Muscle layer of duodenum (tissue), 2 donors: ENCODE measurements at regions not wholly inside any gene's neighbourhood (a gene's known extent, or its start where the extent isn't known, plus 50 kb on each side); places are given as distances from the start of the nearest gene placed in this dataset.

Experiments used
- H3K27ac ChIP-seq: one replicate; pipeline ENCODE4 v1.7.0; 2013; ENCODE audit warnings: mild to moderate bottlenecking, low read length
- H3K27me3 ChIP-seq: one replicate; pipeline ENCODE4 v1.7.0; 2013; ENCODE audit warnings: low read depth, mild to moderate bottlenecking, control low read depth, low read length
- H3K36me3 ChIP-seq, 2 donors: one replicate each; pipeline ENCODE4 v1.7.0; 2013; ENCODE audit warnings: low read length in 2 of 2, control low read depth in 1 of 2, mild to moderate bottlenecking in 1 of 2; ENCODE audit not compliant: insufficient read depth in 2 of 2, control insufficient read depth in 1 of 2
- H3K4me1 ChIP-seq, 2 donors: one replicate each; pipeline ENCODE4 v1.7.0; 2013; ENCODE audit warnings: low read length in 2 of 2, mild to moderate bottlenecking in 2 of 2, control low read depth in 1 of 2, moderate library complexity in 1 of 2; ENCODE audit not compliant: insufficient read depth in 2 of 2, control insufficient read depth in 1 of 2
- H3K4me3 ChIP-seq, 2 donors: one replicate each; pipeline ENCODE4 v1.7.0; 2013; ENCODE audit warnings: low read length in 2 of 2, low read depth in 1 of 2, mild to moderate bottlenecking in 1 of 2
- H3K9me3 ChIP-seq, 2 donors: one replicate each; pipeline ENCODE4 v1.7.0; 2013; ENCODE audit warnings: low read length in 2 of 2, control low read depth in 1 of 2, mild to moderate bottlenecking in 1 of 2; ENCODE audit not compliant: control insufficient read depth in 1 of 2
- donor health status: healthy.

- Histone ChIP-seq H3K27ac (no peak overlapping the region), H3K4me3 (no peak overlapping the region), H3K27me3 (no peaks in the 10 kb centered on the region), H3K36me3 (no peaks in the 10 kb centered on the region), H3K4me1 (no peaks in the 10 kb centered on the region), H3K9me3 (no peaks in the 10 kb centered on the region)
Observed at GRCh38 chr2:221022554-221022953, 549.5 kb downstream of the EPHA4 start.

GRCh38 chr2:221025398-221025797 is 546.7 kb downstream of the EPHA4 start:
- H3K4me1 ChIP-seq = no peaks in the 10 kb centered on the region
- H3K27ac ChIP-seq = no peak overlapping the region

DNA sequence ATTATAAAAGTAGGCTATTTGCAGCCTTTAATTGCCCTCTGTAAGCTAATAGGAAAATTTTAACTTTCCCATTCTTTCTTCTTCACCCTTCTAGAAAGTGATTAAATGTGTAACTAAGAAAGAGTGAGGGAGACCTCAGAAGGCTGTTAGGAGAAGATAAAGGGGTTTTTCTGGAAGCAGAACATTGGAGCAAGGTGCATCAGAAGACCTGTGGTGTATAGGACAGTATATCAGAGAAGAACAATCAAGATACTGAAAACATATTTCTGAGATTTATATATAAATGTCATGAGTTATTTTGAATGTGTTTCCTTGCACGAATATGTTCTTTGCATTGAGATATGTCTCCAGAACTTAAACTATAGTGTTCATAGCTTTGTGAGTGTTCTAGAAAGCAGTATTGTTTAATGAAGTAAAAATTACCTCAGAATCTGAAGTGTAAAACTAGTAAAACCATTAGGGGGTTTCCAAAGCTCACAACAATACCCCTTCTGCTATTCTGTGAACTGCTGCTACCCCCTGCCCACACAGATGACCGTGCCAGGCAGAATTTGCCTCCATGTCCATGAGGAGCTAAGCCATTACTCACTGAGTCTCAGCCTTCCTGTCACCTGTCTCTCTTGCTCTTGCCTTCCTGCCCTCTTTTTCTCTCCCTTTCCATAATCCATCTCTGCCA is 537.9 kb downstream of the EPHA4 start:
- no peak overlapping the region for H3K27ac ChIP-seq

More at GRCh38 chr2:221025398-221025797, 546.7 kb downstream of the EPHA4 start:
- H3K9me3 ChIP-seq = no peaks in the 10 kb centered on the region
- H3K4me3 ChIP-seq = no peak overlapping the region
- H3K27me3 ChIP-seq = no peaks in the 10 kb centered on the region
- H3K36me3 ChIP-seq = no peaks in the 10 kb centered on the region

DNA sequence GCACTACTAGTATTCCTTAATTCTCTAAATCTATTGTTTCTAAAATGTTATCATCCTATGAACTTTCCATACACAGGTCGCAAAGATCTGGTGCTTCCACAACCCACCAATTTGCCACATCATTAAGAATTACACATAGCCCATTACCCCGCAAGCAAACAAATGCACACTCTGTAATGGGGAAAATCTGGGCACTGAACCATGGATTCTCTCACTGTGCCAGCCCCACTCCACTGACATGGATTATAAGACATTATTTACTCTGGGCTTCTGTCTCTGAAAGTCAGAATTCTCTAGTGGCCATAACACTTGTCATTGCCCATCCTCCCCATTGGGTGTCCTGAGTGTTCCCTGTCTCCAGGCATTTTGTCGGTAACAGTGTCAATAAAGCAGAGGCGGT is 537.1 kb downstream of the EPHA4 start:
- H3K27me3 ChIP-seq = no peaks in the 10 kb centered on the region
- H3K9me3 ChIP-seq = no peaks in the 10 kb centered on the region
- no peak overlapping the region for H3K4me3 ChIP-seq
- H3K4me1 ChIP-seq = no peaks in the 10 kb centered on the region
- H3K36me3 ChIP-seq = no peaks in the 10 kb centered on the region
- no peak overlapping the region for H3K27ac ChIP-seq

More for the DNA sequence above, 537.9 kb downstream of the EPHA4 start:
- no peak overlapping the region for H3K4me3 ChIP-seq
- H3K36me3 ChIP-seq = no peaks in the 10 kb centered on the region
- H3K9me3 ChIP-seq = no peaks in the 10 kb centered on the region
- H3K27me3 ChIP-seq = no peaks in the 10 kb centered on the region
- H3K4me1 ChIP-seq = no peaks in the 10 kb centered on the region

- no peak overlapping the region for H3K4me3 ChIP-seq
- H3K9me3 ChIP-seq = no peaks in the 10 kb centered on the region
- H3K4me1 ChIP-seq = no peaks in the 10 kb centered on the region
- H3K36me3 ChIP-seq = no peaks in the 10 kb centered on the region
- no peaks in the 10 kb centered on the region for H3K27me3 ChIP-seq
- H3K27ac ChIP-seq = no peak overlapping the region
Observed at GRCh38 chr2:221042926-221043325, 529.2 kb downstream of the EPHA4 start.

GRCh38 chr2:221044781-221045180 is 527.3 kb downstream of the EPHA4 start:
- H3K4me3 ChIP-seq = no peak overlapping the region
- H3K9me3 ChIP-seq = no peaks in the 10 kb centered on the region
- no peaks in the 10 kb centered on the region for H3K27me3 ChIP-seq
- H3K27ac ChIP-seq = no peak overlapping the region
- H3K4me1 ChIP-seq = no peaks in the 10 kb centered on the region
- H3K36me3 ChIP-seq = no peaks in the 10 kb centered on the region

GRCh38 chr2:221050020-221050795 is 521.9 kb downstream of the EPHA4 start:
- Histone ChIP-seq H3K27ac (no peak overlapping the region), H3K4me3 (no peak overlapping the region)

DNA sequence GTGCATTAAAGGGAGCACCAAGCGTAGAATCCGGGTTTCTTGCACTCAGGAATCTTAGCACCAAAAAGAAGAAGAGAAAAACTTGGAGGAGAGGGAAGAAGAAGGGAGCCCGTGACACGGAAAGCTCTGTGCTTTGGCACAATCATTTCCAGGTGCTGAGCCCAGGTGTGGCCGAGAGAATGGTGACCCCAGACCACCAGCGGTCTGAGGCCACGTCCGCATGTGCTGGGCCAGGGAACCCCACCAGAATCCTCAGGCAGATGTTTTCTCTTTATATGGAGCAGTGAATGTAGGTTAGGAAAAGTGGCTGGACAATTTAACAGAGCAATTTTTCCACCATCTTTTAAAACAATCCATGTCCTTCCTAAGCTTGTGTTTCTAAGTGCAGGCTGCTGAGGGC is 520.9 kb downstream of the EPHA4 start:
- Histone ChIP-seq H3K27me3 (no peaks in the 10 kb centered on the region), H3K27ac (no peak overlapping the region), H3K9me3 (no peaks in the 10 kb centered on the region), H3K36me3 (no peaks in the 10 kb centered on the region), H3K4me3 (no peak overlapping the region), H3K4me1 (no peaks in the 10 kb centered on the region)

More at GRCh38 chr2:221050020-221050795, 521.9 kb downstream of the EPHA4 start:
- Histone ChIP-seq H3K4me1 (no peaks in the 10 kb centered on the region), H3K9me3 (no peaks in the 10 kb centered on the region), H3K36me3 (no peaks in the 10 kb centered on the region), H3K27me3 (no peaks in the 10 kb centered on the region)

GRCh38 chr2:221060376-221060775 is 511.7 kb downstream of the EPHA4 start:
- Histone ChIP-seq H3K36me3 (no peaks in the 10 kb centered on the region), H3K27ac (no peak overlapping the region), H3K27me3 (no peaks in the 10 kb centered on the region), H3K4me3 (no peak overlapping the region), H3K9me3 (no peaks in the 10 kb centered on the region), H3K4me1 (no peaks in the 10 kb centered on the region)

DNA sequence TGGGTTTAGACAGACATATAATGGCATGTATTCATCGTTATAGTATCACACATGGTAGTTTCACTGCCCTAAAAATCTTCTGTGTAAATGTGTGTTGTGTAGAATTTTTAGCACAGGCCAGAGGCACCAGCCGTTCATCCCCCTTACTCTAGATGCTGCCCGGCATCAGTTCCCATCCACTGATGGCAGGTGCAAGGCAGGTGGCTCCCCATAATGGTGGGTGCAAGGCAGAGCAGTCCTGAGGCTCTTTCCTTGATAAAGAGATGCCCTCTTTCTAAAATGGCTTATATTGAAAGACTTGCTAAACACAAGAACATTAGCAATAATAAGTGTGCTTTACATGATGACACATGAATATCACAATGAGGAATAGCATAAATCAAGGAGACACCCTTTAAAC is 508.5 kb downstream of the EPHA4 start:
- no peaks in the 10 kb centered on the region for H3K36me3 ChIP-seq
- H3K4me3 ChIP-seq = no peak overlapping the region
- no peaks in the 10 kb centered on the region for H3K9me3 ChIP-seq
- H3K4me1 ChIP-seq = no peaks in the 10 kb centered on the region
- H3K27ac ChIP-seq = no peak overlapping the region
- H3K27me3 ChIP-seq = no peaks in the 10 kb centered on the region

GRCh38 chr2:221064058-221064854 is 507.8 kb downstream of the EPHA4 start:
- H3K4me3 ChIP-seq = no peak overlapping the region
- no peaks in the 10 kb centered on the region for H3K36me3 ChIP-seq
- H3K4me1 ChIP-seq = no peaks in the 10 kb centered on the region
- H3K9me3 ChIP-seq = no peaks in the 10 kb centered on the region
- no peaks in the 10 kb centered on the region for H3K27me3 ChIP-seq
- no peak overlapping the region for H3K27ac ChIP-seq
